Right forelimb (tissue), 1 donor: ENCODE measurements at regions not wholly inside any gene's neighbourhood (a gene's known extent, or its start where the extent isn't known, plus 50 kb on each side); places are given as distances from the start of the nearest gene placed in this dataset.
A peak's percentile ranks its signal among the peaks of the same experiment; 100 is the strongest.

Source experiments
- DNase-seq: peaks from one replicate; pipeline ENCODE4 v3.0.0-alpha.2; 2018

GRCh38 chr5:146940295-146940694, 61.7 kb upstream of the PPP2R2B start:
- DNase-seq: no peak

DNA sequence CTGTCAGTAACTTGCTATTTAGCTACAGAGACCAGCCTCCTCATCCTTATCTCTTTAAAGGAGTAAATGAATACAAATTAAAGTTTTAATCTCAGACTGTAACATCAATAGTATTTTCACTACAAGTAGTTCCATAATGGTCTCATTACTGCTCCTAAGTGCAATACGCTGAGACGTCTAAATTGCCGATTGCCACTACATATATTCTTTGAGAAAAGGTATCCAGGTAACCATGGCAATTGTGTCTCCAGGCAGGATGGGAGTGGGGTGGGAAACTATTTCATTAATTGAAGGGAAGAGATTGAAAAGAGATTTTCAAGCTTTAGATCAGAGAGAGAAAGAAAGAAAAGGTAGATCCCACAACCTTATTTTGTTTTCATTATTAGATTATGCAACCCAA, 65.5 kb upstream of the PPP2R2B start:
- DNase-seq: no peak

DNA sequence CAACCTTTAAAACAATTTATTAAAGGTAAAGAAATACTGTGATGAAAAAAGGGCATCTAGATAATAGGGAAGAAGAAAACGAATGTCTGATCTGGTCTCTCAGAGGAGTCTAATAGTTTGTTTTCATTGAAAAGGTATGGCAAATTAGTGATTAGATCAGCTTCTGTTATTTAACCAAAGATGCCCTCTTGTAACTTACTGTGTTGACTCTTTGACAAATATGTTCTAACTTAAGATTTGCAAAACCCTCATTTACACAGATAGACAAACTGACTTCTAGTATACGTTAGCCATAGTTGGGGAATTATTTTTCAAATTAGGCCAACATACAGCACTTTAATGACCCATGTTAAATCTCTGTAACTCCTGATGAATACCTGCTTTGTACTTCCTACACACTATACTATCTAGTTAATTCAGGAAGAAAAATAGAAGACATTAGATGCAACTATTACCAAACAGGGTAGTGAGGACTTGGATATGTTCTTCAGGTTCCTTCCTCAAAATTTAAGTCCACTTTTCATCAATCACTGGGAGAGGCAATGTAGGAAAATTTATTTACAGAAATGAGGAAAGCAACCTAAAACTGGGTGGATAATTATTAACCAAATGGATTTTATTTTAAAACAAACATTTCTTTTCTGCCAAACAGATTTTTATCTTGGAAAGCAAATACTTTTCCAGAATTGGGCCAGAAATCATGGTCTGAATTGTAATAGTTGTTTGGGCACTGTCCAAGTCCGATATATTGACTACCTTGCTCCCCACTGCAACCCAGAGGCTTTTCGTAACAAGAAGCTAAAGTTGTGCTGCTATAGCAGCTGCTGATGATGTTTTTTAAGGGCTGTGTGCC, 66.4 kb upstream of the PPP2R2B start:
- no peak for DNase-seq

GRCh38 chr5:146945617-146946084, 67.1 kb upstream of the PPP2R2B start:
- DNase-seq: no peak

- DNase-seq: no peak
Measured at GRCh38 chr5:146947181-146947941, 68.8 kb upstream of the PPP2R2B start.

- DNase-seq: no peak
Measured at GRCh38 chr5:146948666-146949065, 70.1 kb upstream of the PPP2R2B start.

DNA sequence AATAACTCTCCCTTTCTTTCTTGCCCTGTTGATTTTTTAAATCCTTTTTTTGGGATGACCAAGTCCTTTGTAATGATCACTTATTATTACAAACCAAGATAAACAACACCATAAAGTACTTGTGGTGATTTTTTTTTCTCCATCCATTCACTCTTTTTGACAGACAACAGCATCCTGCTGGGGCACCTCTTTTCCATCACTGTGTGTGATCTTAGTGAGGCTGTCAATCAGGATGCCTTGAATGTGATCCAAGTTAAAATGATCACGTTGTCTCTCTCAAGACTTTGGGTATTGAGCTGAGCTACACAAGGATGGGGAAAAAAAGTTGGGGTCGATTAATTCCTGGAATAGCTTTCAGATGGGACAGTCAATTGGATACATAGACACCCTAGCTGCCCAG, 73.6 kb upstream of the PPP2R2B start:
- DNase-seq: no peak

DNA sequence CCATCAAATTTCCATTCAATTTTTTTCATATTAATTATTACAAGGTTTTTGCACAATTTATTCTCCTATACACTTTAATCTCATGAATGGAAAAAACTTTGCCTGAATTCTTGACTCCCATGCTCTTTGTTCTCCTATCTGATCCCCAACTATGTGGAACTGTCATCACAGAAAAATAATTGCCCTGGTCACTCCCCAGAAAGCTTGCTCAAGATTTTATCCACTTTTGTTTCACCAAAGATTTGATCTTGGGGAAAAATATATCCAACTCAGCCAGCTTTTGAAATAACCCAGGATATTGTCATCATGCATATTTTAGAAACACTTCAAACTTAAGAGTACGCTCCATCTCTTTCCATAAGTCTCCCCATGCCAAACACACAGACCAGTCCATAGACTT, 77.7 kb upstream of the PPP2R2B start:
- no peak for DNase-seq

DNA sequence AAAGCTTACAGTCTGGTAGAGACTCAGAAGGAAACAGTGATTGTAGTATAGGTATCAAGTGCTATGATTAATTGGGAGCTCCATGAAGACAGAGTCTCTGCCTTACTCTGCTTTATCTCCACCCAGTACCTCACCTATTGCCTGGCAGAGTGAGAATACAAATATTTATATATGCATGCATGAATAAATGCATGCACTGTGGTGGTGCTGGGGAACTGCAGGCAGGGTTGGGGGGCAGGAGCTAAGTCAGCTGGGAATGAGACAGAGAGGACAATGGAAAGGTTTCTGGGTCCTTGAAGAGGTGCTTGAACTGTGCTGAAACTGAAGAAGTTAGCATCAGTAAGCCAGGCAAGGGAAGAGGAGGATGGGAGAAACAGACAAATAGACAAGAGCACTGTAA, 80.8 kb upstream of the PPP2R2B start:
- DNase-seq: no peak

- no peak for DNase-seq
Measured at GRCh38 chr5:146962801-146963355, 84.3 kb upstream of the PPP2R2B start.

GRCh38 chr5:146965761-146966659, 87.5 kb upstream of the PPP2R2B start:
- DNase-seq: peak; percentile 58

GRCh38 chr5:146967646-146968045, 89.1 kb upstream of the PPP2R2B start:
- no peak for DNase-seq

GRCh38 chr5:146971401-146971800, 92.8 kb upstream of the PPP2R2B start:
- DNase-seq: no peak

DNA sequence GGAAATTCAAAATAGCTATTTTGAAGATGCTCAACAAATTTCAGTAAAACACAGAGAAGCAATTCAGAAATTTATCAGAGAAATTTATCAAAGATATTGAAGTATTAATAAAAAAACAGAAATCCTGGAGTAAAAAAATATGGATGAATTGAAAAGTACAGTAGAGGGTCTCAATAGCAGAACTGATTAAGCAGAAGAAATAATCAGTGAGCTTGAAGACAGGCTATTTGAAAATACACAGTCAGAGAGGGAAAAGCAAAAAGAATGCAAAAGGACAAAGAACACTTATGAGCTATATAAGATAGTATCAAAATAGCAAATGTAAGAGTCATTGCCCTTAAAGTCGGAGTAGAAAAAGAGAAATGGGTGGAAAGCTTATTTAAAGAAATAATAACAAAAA, 107.9 kb upstream of the PPP2R2B start:
- DNase-seq: no peak

DNA sequence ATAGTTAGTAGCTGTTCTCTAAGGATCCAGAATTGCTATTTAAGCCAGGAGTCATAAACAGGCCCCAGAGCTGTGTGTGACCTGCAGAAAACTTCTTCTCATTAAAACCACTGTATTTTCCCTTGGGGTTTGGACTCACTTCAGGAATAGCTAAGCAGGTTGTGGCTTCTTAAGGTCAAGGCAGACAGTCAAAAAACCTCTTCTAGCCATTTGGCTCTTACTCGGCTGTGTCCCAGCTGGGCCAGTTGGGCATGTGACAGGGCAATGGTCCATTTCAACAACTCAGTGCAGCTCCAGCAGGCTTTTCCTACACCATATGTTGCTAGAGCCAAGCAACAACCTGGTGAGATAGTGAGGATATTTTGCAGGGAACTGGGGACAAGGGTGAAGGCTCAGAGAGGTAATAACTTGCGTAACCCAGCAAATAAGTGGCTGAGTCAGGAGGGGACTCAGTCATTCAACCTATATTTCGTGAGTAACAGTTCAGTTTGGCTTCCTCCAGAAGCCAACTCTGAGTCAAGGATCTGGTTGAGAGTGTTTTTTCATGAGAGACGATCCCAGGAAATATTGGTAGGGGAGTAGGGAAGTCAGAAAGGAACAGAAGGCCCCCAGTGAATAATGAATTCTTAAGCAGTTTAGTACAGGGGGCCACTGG, 115.4 kb upstream of the PPP2R2B start:
- DNase-seq: no peak

DNA sequence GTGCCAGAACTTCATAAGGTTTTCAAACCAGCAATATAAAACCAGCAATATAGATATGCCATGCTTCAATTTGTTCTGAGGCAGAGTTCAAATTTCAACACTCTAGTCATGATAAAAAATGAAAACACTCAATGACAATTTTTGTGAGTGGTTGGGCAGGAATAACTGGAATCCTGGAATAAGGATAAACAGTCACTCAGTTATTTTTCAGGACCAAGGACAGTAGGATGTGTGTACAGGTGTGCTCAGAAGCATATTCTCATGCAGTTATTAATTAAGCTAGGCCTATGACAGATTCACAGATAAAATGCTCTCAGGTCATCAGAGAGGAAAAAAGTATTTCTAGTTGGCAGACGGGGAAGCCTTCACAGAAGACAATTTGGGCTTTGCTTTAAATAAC, 117.3 kb upstream of the PPP2R2B start:
- DNase-seq: no peak

GRCh38 chr5:147015405-147015804, 136.8 kb upstream of the PPP2R2B start:
- no peak for DNase-seq

DNA sequence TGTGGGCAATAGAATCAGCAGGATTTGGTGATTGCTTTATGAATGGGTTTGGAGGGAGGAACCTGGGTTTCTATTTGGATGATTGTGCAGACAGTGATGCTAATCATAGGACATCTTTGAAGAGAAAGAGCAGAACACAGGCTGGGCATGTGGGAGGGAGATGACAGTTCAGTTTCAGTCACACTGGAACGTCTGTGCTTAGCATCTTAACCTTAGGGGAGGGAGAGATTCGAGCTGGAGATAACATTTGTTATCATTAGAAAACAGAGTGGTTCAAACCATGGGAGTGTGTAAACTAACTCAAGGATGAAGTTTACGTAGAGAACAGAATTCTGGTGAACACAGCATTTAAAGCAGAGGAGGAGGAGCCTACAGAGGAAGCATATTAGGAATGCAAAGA, 138.6 kb upstream of the PPP2R2B start:
- no peak for DNase-seq

DNA sequence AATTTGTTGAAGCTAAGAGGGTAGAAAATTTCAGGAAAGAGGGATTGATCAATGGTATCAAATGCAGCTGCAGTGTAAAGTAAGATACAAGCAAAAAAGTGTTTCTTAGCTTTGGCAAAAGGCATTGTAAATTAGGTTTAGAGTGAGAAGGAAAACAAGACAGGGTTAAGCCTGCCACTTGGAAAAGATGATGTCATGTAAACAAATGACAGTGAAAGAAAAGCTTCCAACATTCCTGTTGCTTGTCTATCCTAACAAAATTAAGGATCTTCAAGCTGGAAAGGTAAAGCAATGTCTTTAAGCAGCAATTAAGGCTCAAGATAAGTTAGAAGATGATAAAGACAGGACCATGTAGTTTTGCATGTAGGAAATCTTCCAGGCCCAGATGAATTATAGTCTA, 139.1 kb upstream of the PPP2R2B start:
- DNase-seq: no peak

DNA sequence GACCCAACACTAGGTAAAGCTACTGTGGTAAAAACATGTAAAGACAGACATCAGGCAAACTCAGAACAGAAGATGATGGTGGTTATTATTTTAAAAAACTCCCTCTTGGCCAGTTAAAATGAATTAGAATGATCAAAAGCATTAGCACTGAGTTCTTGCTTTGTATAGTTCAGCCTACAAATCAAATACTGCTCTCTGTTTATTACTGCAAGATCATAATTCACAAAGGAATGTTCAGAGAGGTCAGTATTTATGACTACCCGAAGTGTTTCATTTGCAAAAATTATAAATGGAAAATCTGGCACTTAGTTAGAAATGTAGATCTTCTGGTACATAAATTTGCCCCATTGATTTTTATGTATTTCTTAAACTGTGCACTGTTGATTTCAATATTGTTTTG, 140.3 kb upstream of the PPP2R2B start:
- no peak for DNase-seq

- no peak for DNase-seq
Measured at GRCh38 chr5:147036691-147037245, 158.2 kb upstream of the PPP2R2B start.
